Activated CD8-positive, alpha-beta memory T cell treated with anti-CD3 and anti-CD28 coated beads, Interleukin-2, amount 50 U/mL, for 24 hours (primary cell): ENCODE measurements at regions not wholly inside any gene's neighbourhood (a gene's known extent, or its start where the extent isn't known, plus 50 kb on each side); places are given as distances from the start of the nearest gene placed in this dataset.

ENCODE experiments used
- DNase-seq: peaks from one replicate; pipeline ENCODE4 v3.0.0-alpha.2; 2020; ENCODE audit errors: extremely low read depth

DNA sequence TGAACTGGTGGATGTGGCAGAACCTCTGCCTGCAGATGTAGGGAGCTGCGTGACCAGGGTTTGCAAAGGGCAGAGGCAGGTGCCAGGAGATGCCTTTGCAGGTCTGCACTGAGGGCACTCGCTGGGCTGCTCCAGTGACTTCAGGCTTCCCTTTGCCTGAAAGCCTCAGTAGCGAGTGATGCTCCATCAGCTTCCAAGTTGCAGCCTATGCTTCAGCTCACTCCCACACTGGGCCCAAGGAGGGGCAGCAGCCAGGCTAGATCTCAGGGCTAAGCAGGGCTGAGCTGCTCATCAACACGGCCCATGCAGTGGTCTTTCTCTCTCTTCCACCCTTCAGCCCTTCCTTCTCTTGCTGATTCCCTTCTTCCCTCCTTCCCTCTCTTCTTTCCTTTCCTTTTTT, 78.3 kb upstream of the RGMA start:
- DNase-seq = no peak

GRCh38 chr15:93166675-93167074, 77.7 kb upstream of the RGMA start:
- no peak for DNase-seq

DNA sequence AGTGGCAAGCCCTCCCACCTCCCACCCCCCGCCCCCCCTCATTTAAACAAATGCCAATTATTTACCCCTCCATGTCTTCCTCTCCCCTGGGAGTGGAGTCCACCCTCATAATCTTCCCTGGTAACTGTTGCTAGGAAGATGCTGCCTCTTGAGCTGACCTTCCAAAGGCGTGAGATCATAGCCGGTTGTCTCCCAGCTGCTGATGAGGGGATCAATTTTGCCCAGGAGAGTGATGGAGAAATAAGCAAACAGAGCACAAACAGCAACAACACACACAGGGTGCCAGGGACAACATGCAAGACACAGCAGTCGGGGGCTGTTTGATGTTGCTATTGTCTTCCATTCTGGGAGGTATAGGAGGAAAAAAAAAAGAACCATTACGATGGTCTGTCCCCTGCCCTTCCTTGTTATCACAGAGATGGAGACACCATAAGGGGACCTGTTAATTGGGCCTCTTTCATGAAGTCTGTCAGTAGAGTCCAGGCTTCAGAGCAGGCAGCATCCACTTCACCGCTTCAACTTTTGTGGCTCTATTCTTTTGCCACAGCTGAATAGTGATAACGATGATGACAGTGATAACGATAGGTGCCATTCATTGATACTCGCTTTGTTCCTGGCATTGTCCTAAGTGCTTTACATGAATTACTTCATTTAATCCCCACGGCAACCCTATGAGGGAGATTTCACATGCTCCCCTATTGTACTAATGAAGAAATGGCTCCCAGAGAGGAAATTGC, 76.9 kb upstream of the RGMA start:
- DNase-seq = no peak

DNA sequence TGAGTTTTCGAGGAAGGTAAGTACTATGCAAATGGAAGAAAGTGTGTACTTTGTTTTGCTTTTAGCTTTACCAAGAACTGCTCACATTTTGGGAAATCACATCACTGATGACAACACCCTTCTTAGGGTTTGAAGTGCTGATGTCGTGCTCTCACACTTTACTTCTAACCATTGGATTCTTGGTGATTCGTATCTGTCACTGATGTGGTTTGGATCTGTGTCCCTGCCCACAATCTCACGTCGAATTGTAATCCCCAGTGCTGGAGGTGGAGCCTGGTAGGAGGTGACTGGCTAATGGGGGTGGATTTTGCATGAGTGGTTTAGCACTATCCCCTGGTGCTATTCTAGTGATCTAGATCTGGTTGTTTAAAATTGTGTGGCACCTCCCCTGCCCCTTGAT, 75.4 kb upstream of the RGMA start:
- no peak for DNase-seq

- no peak for DNase-seq
These were observed 73.5 kb upstream of the RGMA start for GRCh38 chr15:93162560-93162959.

DNA sequence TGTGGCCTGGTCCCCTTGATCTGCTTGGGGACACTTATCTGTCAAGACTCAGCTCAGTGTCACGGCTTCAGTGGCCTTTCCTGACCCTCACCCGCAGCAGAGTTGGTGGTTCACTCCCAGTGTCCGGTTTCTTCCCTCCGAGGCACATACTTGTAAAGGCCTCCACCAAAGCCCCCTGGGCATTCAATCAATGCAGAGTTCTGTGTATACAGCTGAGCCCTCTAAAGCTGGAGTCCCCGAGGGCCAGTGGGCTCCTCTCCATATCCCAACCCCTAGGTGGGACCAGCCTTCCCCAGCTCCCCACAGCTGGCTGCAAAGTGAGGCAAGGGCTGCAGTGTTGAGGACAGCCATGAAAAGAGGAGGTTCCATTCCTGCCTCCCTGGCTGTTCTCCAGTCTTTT, 70.9 kb upstream of the RGMA start:
- no peak for DNase-seq

GRCh38 chr15:93158097-93158900, 69.3 kb upstream of the RGMA start:
- DNase-seq = no peak

GRCh38 chr15:93154666-93155065, 65.7 kb upstream of the RGMA start:
- no peak for DNase-seq

GRCh38 chr15:93152951-93153350, 63.9 kb upstream of the RGMA start:
- DNase-seq = no peak

- no peak for DNase-seq
These were observed 63.3 kb upstream of the RGMA start for GRCh38 chr15:93152360-93152759.

DNA sequence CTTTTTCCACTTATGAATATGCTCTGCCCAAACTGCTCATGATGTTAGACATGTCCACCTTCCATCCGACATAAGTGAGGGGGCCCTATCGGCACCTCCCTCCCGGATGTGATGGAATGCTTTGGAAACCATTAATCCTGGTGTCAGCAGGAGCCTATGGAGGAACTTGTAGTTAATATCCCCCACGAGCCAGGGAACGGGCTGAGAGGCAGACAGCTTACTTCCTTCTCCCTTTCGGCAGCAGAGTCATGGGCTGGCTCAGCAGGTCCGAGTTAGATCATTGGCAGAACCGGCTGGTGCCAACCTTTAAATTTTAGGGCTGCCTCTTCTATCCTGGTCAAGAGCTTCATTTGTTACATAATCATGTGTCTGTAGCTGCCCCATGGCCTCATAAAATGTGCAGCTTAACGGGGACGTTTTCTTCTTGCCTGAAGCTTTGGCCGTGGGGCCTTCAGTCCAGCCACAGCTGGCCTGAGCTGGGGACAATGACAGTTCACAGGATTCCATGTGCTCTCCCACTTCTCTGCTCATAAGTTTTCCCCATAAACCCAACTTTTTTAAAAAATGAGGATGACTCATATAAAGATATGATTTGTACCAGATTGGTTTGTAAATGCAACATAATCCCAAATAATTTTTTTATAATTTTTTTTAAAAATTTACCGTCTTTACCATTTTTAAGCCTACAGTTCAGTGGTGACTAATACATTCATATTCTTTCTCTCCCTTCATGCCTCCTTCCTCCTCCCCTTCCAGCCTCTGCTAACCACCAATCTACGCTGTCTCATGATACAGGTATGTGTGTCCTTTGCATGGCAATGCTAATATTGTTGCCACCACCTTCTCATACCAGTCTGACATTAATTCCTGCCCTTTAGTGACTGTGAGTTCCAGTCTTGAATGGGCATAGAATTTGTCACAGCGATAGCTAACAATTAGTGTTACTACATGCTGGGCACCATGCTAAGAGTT, 62.2 kb upstream of the RGMA start:
- DNase-seq = no peak

GRCh38 chr15:93146601-93147000, 57.6 kb upstream of the RGMA start:
- no peak for DNase-seq

DNA sequence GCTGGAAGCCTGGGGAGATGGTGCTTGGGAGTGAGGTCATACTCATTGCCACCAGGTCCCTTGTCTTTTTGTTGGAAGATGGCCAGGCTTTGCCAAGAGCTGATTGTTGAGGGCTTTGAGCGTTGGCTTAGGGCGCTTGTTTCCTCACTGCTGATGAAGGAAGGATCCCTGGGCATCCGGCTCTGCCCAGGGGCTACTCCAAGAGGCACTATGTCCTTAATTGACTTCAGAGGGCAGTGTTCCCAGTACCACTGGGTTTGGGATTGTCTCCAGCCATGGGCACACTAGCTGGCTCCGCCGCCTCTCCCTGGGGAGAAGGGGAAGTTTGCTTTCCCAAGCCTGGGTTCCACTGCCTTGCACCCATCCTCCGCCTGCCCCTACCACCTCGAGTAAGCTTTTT, 57.2 kb upstream of the RGMA start:
- DNase-seq = no peak

DNA sequence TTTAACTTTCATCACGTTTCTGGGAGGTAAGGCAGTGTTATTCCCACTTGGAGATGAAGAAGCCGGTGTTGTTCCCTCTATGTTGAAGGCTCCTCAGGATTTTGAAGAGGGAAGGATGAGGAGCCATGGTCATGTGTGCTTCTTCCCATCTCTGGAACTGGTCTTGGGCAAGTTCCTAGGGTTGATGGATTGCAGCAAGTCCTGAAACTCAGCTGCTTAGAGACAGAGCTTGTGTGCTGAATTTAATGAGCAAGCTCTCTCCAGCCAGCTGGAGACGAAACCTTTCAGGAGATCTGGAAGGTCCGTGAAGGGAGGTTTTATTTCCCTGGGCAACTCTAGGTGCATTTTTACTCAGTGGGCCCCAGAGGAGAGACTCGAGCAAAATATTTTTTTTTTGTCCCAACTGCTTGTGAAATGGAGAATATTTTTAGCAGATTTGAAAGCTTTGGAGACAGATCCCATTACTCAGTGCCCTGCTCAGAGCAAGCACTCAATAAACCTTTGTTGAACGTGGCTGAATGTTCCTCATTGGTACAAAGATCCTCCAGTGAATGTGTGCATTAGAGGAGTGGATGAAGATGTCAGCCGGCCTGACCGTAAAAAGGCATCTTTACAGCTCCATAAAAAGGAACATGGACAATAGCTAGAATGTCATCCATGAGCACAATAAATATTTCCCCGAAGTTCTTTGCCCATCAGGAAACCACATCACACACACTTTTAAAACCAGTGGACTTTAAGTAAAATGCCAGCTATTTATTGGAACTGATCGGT, 55.6 kb upstream of the RGMA start:
- no peak for DNase-seq

DNA sequence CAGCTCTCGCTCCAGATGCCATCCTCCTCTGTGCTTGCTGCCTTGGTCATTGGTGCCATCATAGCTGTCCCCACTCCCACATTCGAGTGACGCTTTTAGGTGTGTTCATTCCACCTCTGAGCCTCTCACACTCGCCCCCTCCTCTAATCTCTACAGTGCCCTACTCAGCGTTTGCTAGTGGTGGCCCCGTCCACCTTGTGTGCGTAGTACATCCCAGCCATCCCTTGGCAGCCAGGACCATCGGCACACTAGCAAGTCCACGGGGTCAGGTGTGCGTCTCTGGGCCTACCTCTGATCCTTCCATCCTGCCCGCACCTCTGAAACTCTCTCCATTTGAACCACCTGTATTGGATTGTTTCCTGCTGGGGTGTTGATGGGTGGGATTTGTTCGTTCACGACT, 54.2 kb upstream of the RGMA start:
- no peak for DNase-seq

- no peak for DNase-seq
These were observed 52.4 kb upstream of the RGMA start for GRCh38 chr15:93141371-93141794.

- DNase-seq = no peak
These were observed 50.4 kb upstream of the RGMA start for GRCh38 chr15:93139436-93139835.

- no peak for DNase-seq
These were observed 49.8 kb upstream of the RGMA start for GRCh38 chr15:93138681-93139250.
